ENCODE measurements at regions not wholly inside any gene's neighbourhood (a gene's known extent, or its start where the extent isn't known, plus 50 kb on each side); places are given as distances from the start of the nearest gene placed in this dataset.
"Not testable (repeated sequence)": the region's sequence is repeated elsewhere in the genome, so short reads cannot be mapped to it uniquely, and the experiment has no call there.

GRCh38 chr3:72615776-72616175 lies 232.5 kb downstream of the SHQ1 start:
- DNase-seq (ENCODE audit: low read depth), result no peak
- no peak for TF ChIP-seq CTCF (IDR thresholded peaks at IDR 0.05; ENCODE audit: control insufficient read depth, insufficient read depth, low read depth, low read length, missing control alignments)
- no peak overlapping the region for H3K4me3 ChIP-seq (ENCODE audit: control insufficient read depth, low read depth, low read length)

DNA sequence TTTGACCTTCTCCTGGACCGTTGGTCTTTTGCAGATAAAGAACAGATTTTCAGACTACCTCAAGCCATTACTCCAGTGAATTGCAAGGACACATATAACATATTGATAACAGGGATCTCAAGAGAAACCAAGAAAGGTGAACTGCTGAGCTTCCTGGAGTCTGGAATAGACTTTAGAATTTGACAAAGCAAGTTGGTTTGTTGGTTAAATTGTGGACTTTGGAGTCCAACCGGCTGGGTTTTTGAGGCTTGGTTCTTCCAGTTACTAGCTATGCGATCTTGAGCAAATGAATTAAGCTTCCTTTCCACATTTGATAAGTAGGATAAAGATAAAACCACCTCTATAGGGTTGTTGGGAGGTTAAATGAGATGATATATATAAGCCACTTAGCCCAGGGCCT lies 233.1 kb downstream of the SHQ1 start:
- H3K4me3 ChIP-seq (ENCODE audit: control insufficient read depth, low read depth, low read length), result no peak overlapping the region
- TF ChIP-seq CTCF (IDR thresholded peaks at IDR 0.05; ENCODE audit: control insufficient read depth, insufficient read depth, low read depth, low read length, missing control alignments), result no peak
- no peak for DNase-seq (ENCODE audit: low read depth)

- no peak for DNase-seq (ENCODE audit: low read depth)
- no peak for TF ChIP-seq CTCF (IDR thresholded peaks at IDR 0.05; ENCODE audit: control insufficient read depth, insufficient read depth, low read depth, low read length, missing control alignments)
Measured at GRCh38 chr3:72614394-72615074, 233.7 kb downstream of the SHQ1 start.

GRCh38 chr3:72613871-72614270 lies 234.4 kb downstream of the SHQ1 start:
- no peak for DNase-seq (ENCODE audit: low read depth)
- TF ChIP-seq CTCF (IDR thresholded peaks at IDR 0.05; ENCODE audit: control insufficient read depth, insufficient read depth, low read depth, low read length, missing control alignments), result no peak
- H3K4me3 ChIP-seq (ENCODE audit: control insufficient read depth, low read depth, low read length), result no peak overlapping the region

More at GRCh38 chr3:72614394-72615074, 233.7 kb downstream of the SHQ1 start:
- no peak overlapping the region for H3K4me3 ChIP-seq (ENCODE audit: control insufficient read depth, low read depth, low read length)

DNA sequence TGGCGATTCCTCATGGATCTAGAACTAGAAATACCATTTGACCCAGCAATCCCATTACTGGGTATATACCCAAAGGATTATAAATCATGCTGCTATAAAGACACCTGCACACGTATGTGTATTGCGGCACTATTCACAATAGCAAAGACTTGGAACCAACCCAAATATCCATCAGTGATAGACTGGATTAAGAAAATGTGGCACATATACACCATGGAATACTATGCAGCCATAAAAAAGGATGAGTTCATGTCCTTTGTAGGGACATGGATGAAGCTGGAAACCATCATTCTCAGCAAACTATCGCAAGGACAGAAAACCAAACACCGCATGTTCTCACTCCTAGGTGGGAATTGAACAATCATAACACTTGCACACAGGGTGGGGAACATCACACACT lies 239.1 kb downstream of the SHQ1 start:
- not testable (repeated sequence) for DNase-seq (ENCODE audit: low read depth); H3K4me3 ChIP-seq (ENCODE audit: control insufficient read depth, low read depth, low read length)

GRCh38 chr3:72606005-72606800 lies 242.0 kb downstream of the SHQ1 start:
- H3K4me3 ChIP-seq (ENCODE audit: control insufficient read depth, low read depth, low read length), result no peak overlapping the region
- DNase-seq (ENCODE audit: low read depth), result no peak
- no peak for TF ChIP-seq CTCF (IDR thresholded peaks at IDR 0.05; ENCODE audit: control insufficient read depth, insufficient read depth, low read depth, low read length, missing control alignments)

GRCh38 chr3:72604328-72604727 lies 243.9 kb downstream of the SHQ1 start:
- no peak for TF ChIP-seq CTCF (IDR thresholded peaks at IDR 0.05; ENCODE audit: control insufficient read depth, insufficient read depth, low read depth, low read length, missing control alignments)
- no peak overlapping the region for H3K4me3 ChIP-seq (ENCODE audit: control insufficient read depth, low read depth, low read length)
- DNase-seq (ENCODE audit: low read depth), result no peak

Data from AG09309 (cell line).